Ascending aorta (tissue), 2 donors: ENCODE measurements at regions not wholly inside any gene's neighbourhood (a gene's known extent, or its start where the extent isn't known, plus 50 kb on each side); places are given as distances from the start of the nearest gene placed in this dataset.

Experiments used
- DNase-seq, 2 donors: peaks; one replicate each; pipeline ENCODE4 v3.0.0-alpha.2; 2019; ENCODE audit warnings: low spot score in 2 of 2
- H3K27ac ChIP-seq, 2 donors: fragments of 200-600 bp; sonication (generic); one replicate each; pipeline ENCODE4 v1.5.1; 2016 to 2017; ENCODE audit warnings: mild to moderate bottlenecking in 1 of 2
- H3K27me3 ChIP-seq: fragments of 200-600 bp; sonication (generic); one replicate; pipeline ENCODE4 v1.5.1; 2017
- H3K36me3 ChIP-seq, 2 donors: fragments of 200-600 bp; sonication (generic); one replicate each; pipeline ENCODE4 v1.5.1; 2016
- H3K4me1 ChIP-seq, 2 donors: fragments of 200-600 bp; sonication (generic); one replicate each; pipeline ENCODE4 v1.5.1; 2016 to 2017; ENCODE audit warnings: mild to moderate bottlenecking in 1 of 2
- H3K4me3 ChIP-seq, 2 donors: fragments of 200-600 bp; sonication (generic); one replicate each; pipeline ENCODE4 v1.5.1; 2016 to 2017; ENCODE audit warnings: mild to moderate bottlenecking in 1 of 2
- H3K9me3 ChIP-seq, 2 donors: fragments of 200-600 bp; sonication (generic); one replicate each; pipeline ENCODE4 v1.5.1; 2016
- CTCF ChIP-seq, 3 experiments: fragments of 200-600 bp in 2 of 3; fragments of 450-650 bp in 1 of 3; sonication (generic) in 2 of 3; IDR thresholded peaks; one replicate each; pipeline ENCODE4 v1.5.1; 2016 to 2019; ENCODE audit warnings: antibody characterized with exemption in 3 of 3, mild to moderate bottlenecking in 1 of 3, moderate library complexity in 1 of 3
- intact Hi-C: fragments of 100-400 bp; cut with DNase I; formaldehyde crosslinking; loops from one replicate; pipeline ENCODE4 v1.15.1; 2023

- no peak overlapping the region for H3K4me3 ChIP-seq
- intact Hi-C loops = no loop called here
- no peak overlapping the region for H3K27ac ChIP-seq
- no peaks in the 10 kb centered on the region for H3K36me3 ChIP-seq
- H3K4me1 ChIP-seq = no peaks in the 10 kb centered on the region
- no peaks in the 10 kb centered on the region for H3K27me3 ChIP-seq
- no peak for TF ChIP-seq CTCF (IDR thresholded peaks at IDR 0.05)
- no peaks in the 10 kb centered on the region for H3K9me3 ChIP-seq
- no peak for DNase-seq
Observed at GRCh38 chr18:71388148-71388547, 1099.3 kb downstream of the SOCS6 start.

- no peaks in the 10 kb centered on the region for H3K36me3 ChIP-seq
- no peaks in the 10 kb centered on the region for H3K9me3 ChIP-seq
- H3K27ac ChIP-seq = no peak overlapping the region
- H3K4me3 ChIP-seq = no peak overlapping the region
- H3K27me3 ChIP-seq = no peaks in the 10 kb centered on the region
- intact Hi-C loops = no loop called here
- H3K4me1 ChIP-seq = no peaks in the 10 kb centered on the region
- no peak for DNase-seq
- TF ChIP-seq CTCF (IDR thresholded peaks at IDR 0.05) = no peak
Observed at GRCh38 chr18:71374294-71375000, 1085.6 kb downstream of the SOCS6 start.

- intact Hi-C loops = no loop called here
- H3K27ac ChIP-seq = no peak overlapping the region
- no peak for TF ChIP-seq CTCF (IDR thresholded peaks at IDR 0.05)
- no peaks in the 10 kb centered on the region for H3K9me3 ChIP-seq
- H3K4me3 ChIP-seq = no peak overlapping the region
- H3K27me3 ChIP-seq = no peaks in the 10 kb centered on the region
- H3K4me1 ChIP-seq = no peaks in the 10 kb centered on the region
- DNase-seq = no peak
- H3K36me3 ChIP-seq = no peaks in the 10 kb centered on the region
Observed at GRCh38 chr18:71371951-71372605, 1083.2 kb downstream of the SOCS6 start.

GRCh38 chr18:71370671-71371445, 1082.0 kb downstream of the SOCS6 start:
- no peak for TF ChIP-seq CTCF (IDR thresholded peaks at IDR 0.05)
- Histone ChIP-seq H3K27me3 (no peaks in the 10 kb centered on the region), H3K4me1 (no peaks in the 10 kb centered on the region), H3K27ac (no peak overlapping the region), H3K9me3 (peaks cover 4 to 9% of the 10 kb centered on the region in 2 donors), H3K36me3 (no peaks in the 10 kb centered on the region), H3K4me3 (no peak overlapping the region)
- DNase-seq = no peak
- intact Hi-C loops = no loop called here

GRCh38 chr18:71370095-71370494, 1081.2 kb downstream of the SOCS6 start:
- Histone ChIP-seq H3K36me3 (no peaks in the 10 kb centered on the region), H3K9me3 (peaks cover 4 to 11% of the 10 kb centered on the region in 2 donors), H3K4me3 (no peak overlapping the region), H3K4me1 (no peaks in the 10 kb centered on the region), H3K27me3 (no peaks in the 10 kb centered on the region), H3K27ac (no peak overlapping the region)
- no peak for TF ChIP-seq CTCF (IDR thresholded peaks at IDR 0.05)
- no peak for DNase-seq
- intact Hi-C loops = no loop called here
